Nephron progenitor cell (in vitro differentiated cells): ENCODE measurements at regions not wholly inside any gene's neighbourhood (a gene's known extent, or its start where the extent isn't known, plus 50 kb on each side); places are given as distances from the start of the nearest gene placed in this dataset.
A peak's percentile ranks its signal among the peaks of the same experiment; 100 is the strongest.
"Not testable (repeated sequence)": the region's sequence is repeated elsewhere in the genome, so short reads cannot be mapped to it uniquely, and the experiment has no call there.

Experiments used
- DNase-seq: peaks from one replicate; pipeline ENCODE4 v3.0.0; 2021
- H3K27ac Mint-ChIP-seq: 2 replicates; pipeline ENCODE4 v1.8.0; 2021; ENCODE audit warnings: mild to moderate bottlenecking, moderate library complexity, mixed read lengths
- H3K27me3 Mint-ChIP-seq: 2 replicates; pipeline ENCODE4 v1.8.0; 2021; ENCODE audit warnings: mild to moderate bottlenecking, low read depth, mixed read lengths; ENCODE audit not compliant: poor library complexity
- H3K36me3 Mint-ChIP-seq: 2 replicates; pipeline ENCODE4 v1.8.0; 2021; ENCODE audit warnings: low read depth, mixed read lengths
- H3K4me1 Mint-ChIP-seq: 2 replicates; pipeline ENCODE4 v1.8.0; 2021; ENCODE audit warnings: mixed read lengths
- H3K4me3 Mint-ChIP-seq: 2 replicates; pipeline ENCODE4 v1.8.0; 2021; ENCODE audit warnings: mild to moderate bottlenecking, moderate library complexity, mixed read lengths
- H3K9me3 Mint-ChIP-seq: 2 replicates; pipeline ENCODE4 v1.8.0; 2021; ENCODE audit warnings: mild to moderate bottlenecking, moderate library complexity, mixed read lengths
- CTCF ChIP-seq: fragments of 200-600 bp; sonication (generic); IDR thresholded peaks from 2 replicates; pipeline ENCODE4 v1.5.0; 2021; ENCODE audit warnings: antibody characterized with exemption

- no peak for TF ChIP-seq CTCF
- Mint-ChIP-seq H3K27ac (no peak overlapping the region), H3K4me3 (no peak overlapping the region), H3K27me3 (no peaks in the 10 kb centered on the region), H3K9me3 (peaks cover 18% of the 10 kb centered on the region), H3K4me1 (no peaks in the 10 kb centered on the region), H3K36me3 (no peaks in the 10 kb centered on the region)
- no peak for DNase-seq
Observed at GRCh38 chr2:208807756-208808155, 401.2 kb downstream of the PTH2R start.

GRCh38 chr2:208811885-208812284 is 405.3 kb downstream of the PTH2R start:
- H3K36me3 Mint-ChIP-seq, H3K27me3 Mint-ChIP-seq, H3K4me1 Mint-ChIP-seq, H3K4me3 Mint-ChIP-seq, DNase-seq, H3K27ac Mint-ChIP-seq: not testable (repeated sequence)
- peaks cover 15% of the 10 kb centered on the region for H3K9me3 Mint-ChIP-seq

GRCh38 chr2:208819190-208819589 is 412.6 kb downstream of the PTH2R start:
- DNase-seq = no peak
- Mint-ChIP-seq H3K9me3 (no peaks in the 10 kb centered on the region), H3K27me3 (no peaks in the 10 kb centered on the region), H3K27ac (no peak overlapping the region), H3K4me3 (no peak overlapping the region), H3K4me1 (no peaks in the 10 kb centered on the region), H3K36me3 (no peaks in the 10 kb centered on the region)
- TF ChIP-seq CTCF = no peak

- H3K36me3 Mint-ChIP-seq = no peaks in the 10 kb centered on the region
- DNase-seq = no peak
- H3K4me3 Mint-ChIP-seq = no peak overlapping the region
- H3K4me1 Mint-ChIP-seq = no peaks in the 10 kb centered on the region
- H3K27ac Mint-ChIP-seq = no peak overlapping the region
- H3K27me3 Mint-ChIP-seq = no peaks in the 10 kb centered on the region
- H3K9me3 Mint-ChIP-seq = no peaks in the 10 kb centered on the region
- peak; percentile 21 for TF ChIP-seq CTCF
Observed at GRCh38 chr2:208820014-208820688, 413.6 kb downstream of the PTH2R start.

- Mint-ChIP-seq H3K4me3 (no peak overlapping the region), H3K27ac (no peak overlapping the region), H3K9me3 (peaks cover 15% of the 10 kb centered on the region), H3K27me3 (no peaks in the 10 kb centered on the region), H3K4me1 (no peaks in the 10 kb centered on the region), H3K36me3 (peaks cover 8% of the 10 kb centered on the region)
- TF ChIP-seq CTCF = no peak
- DNase-seq = no peak
Observed at GRCh38 chr2:208827109-208827508, 420.5 kb downstream of the PTH2R start.

- Mint-ChIP-seq H3K9me3 (peaks cover 19% of the 10 kb centered on the region), H3K4me3 (no peak overlapping the region), H3K36me3 (peaks cover 8% of the 10 kb centered on the region), H3K4me1 (no peaks in the 10 kb centered on the region), H3K27ac (no peak overlapping the region), H3K27me3 (peaks cover under 1% of the 10 kb centered on the region)
- no peak for TF ChIP-seq CTCF
- DNase-seq = no peak
Observed at GRCh38 chr2:208827549-208828221, 421.1 kb downstream of the PTH2R start.
